Sigmoid colon (tissue), 4 donors: ENCODE measurements at regions not wholly inside any gene's neighbourhood (a gene's known extent, or its start where the extent isn't known, plus 50 kb on each side); places are given as distances from the start of the nearest gene placed in this dataset.

ENCODE experiments used
- CTCF ChIP-seq, 4 experiments: fragments of 450-650 bp in 3 of 4; fragments of 200-600 bp in 1 of 4; IDR thresholded peaks; one replicate each; pipeline ENCODE4 v1.5.1; 2016 to 2019; ENCODE audit warnings: antibody characterized with exemption in 4 of 4, mild to moderate bottlenecking in 3 of 4, moderate library complexity in 2 of 4
- EP300 ChIP-seq, 4 donors: sonication (generic); formaldehyde crosslinking; IDR thresholded peaks; one replicate each; pipeline ENCODE4 v1.6.1; 2017; ENCODE audit warnings: antibody characterized with exemption in 4 of 4
- POLR2A ChIP-seq, 2 donors: fragments of 450-650 bp; IDR thresholded peaks; one replicate each; pipeline ENCODE4 v1.6.1; 2016; ENCODE audit warnings: antibody characterized with exemption in 2 of 2, mild to moderate bottlenecking in 2 of 2, moderate library complexity in 2 of 2
- POLR2AphosphoS5 ChIP-seq, 4 donors: sonication (generic); formaldehyde crosslinking; IDR thresholded peaks; one replicate each; pipeline ENCODE4 v1.6.1; 2017; ENCODE audit warnings: antibody characterized with exemption in 4 of 4

- TF ChIP-seq CTCF (IDR thresholded peaks at IDR 0.05): no peak
- no peak for TF ChIP-seq POLR2A (IDR thresholded peaks at IDR 0.05)
- no peak for TF ChIP-seq POLR2AphosphoS5 (IDR thresholded peaks at IDR 0.05)
- TF ChIP-seq EP300 (IDR thresholded peaks at IDR 0.05): no peak
Measured at GRCh38 chr6:163889904-163890514, 475.5 kb downstream of the QKI start.
